ENCODE measurements at regions not wholly inside any gene's neighbourhood (a gene's known extent, or its start where the extent isn't known, plus 50 kb on each side); places are given as distances from the start of the nearest gene placed in this dataset.
"Not testable (repeated sequence)": the region's sequence is repeated elsewhere in the genome, so short reads cannot be mapped to it uniquely, and the experiment has no call there.

- not testable (repeated sequence) for DNase-seq
These were observed 51.1 kb upstream of the BNC1 start for GRCh38 chr15:83335542-83335941.

GRCh38 chr15:83339396-83339795, 54.9 kb upstream of the BNC1 start:
- no peak for DNase-seq

DNA sequence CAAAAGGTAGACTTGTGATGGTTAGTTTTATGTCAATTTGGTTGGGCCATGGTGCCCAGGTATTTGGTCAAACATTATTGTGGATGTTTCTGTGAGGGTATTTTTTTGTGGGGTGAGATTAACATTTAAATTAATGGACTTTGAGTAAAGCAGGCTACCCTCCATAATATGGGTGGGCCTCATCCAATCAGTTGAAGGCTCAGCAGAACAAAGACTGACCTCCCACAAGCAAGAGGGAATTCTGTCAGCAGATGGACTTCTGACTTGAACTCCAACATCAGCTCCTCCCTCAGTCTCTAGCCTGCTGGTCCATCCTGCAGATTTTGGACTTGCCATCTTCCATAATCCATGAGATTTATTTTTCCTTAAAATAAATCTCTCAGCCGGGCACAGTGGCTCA, 55.6 kb upstream of the BNC1 start:
- no peak for DNase-seq

GRCh38 chr15:83346342-83346741, 61.9 kb upstream of the BNC1 start:
- DNase-seq = no peak

GRCh38 chr15:83352119-83352518, 67.7 kb upstream of the BNC1 start:
- peak; percentile 9 for DNase-seq

GRCh38 chr15:83356501-83357399, 72.3 kb upstream of the BNC1 start:
- peak; percentile 79 for DNase-seq

- no peak for DNase-seq
These were observed 74.6 kb upstream of the BNC1 start for GRCh38 chr15:83358972-83359564.

DNA sequence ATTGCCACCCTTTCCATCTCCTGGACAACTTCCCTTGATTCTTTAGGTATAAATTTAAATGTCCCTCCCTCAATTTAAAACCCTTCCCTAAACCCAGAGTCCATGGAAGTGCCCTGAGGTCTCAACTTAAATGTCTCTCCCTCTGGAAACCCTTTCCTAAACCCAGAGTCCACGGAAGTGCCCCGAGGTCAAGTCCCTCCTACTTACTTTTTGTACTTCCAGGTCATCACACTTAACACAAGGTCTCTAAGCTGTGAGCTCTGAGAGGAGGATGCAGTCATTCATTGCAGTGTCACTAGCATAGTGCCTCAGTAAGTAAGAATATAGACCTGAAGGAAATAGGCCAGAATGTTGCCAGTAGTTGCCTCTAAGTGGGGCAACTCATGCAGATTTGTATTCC, 78.2 kb upstream of the BNC1 start:
- DNase-seq = no peak

DNA sequence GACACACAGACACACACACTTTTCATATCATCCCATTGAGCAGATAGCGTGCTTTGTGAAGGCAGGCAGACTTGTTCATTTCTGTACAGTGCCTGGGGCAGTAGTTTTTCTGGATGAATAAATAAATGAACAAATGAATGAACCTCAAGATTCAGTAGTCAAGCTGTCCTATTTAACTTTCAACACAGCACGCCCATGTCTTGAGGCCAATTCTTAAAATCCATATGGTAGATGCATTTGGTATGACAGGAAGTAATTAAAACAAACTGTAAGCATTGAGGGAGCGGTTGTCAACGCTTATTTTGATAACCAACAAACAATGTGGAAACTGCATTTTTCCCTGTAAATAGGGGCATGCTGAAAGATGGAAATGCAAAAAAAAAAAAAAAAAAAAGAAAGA, 80.0 kb upstream of the BNC1 start:
- no peak for DNase-seq

DNA sequence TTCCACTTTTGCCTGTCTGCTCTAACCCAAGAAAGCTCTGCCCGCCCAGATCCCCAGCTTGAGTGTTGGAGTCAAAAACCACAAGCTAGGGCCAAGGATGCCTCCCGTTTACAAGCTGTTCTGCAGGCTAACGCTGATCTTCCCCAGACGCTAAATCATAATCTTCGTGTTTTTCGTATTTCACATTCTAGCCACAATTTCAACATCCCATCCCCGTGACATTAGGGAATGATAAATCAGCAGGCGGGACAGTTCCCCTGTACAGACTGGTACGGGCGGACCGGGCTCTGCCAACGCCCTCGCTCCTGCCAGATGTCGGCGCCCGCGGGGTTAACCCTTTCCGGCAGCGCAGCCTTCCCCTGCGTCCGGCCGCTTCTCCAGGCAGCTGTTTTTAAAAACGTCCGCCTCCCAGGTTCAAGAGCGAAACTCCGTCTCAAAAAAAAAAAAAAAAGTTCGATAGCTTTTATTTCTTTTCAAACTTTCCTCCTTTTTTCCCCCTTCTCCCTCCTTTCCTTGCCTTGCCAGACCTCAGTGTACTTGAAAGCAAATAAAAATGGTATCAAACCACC, 81.0 kb upstream of the BNC1 start:
- peak; percentile 73 for DNase-seq

DNA sequence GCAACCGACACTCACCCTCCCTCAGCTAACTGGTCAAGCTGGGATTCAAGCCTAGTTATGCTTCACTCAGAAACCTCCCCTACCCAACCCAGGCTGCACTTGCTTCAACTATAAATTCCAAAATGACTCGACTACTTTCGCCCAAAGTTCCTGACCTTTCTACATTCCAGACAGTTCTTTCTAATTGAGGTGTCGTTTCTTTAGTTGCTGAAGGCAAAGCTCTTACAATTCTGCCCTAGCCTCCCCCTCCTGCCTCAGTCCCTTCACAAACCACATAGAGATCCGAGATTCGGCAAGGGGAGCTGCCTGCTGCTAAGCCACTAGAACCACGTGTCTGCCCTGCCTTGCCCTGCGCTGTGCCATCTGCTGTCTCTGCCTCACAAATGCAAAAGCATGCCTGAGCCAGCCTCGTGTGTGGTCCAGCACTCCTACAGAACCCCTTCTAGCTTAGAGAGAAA, 74.7 kb upstream of the SH3GL3 start:
- DNase-seq = no peak

- no peak for DNase-seq
These were observed 68.1 kb upstream of the SH3GL3 start for GRCh38 chr15:83378921-83379578.

DNA sequence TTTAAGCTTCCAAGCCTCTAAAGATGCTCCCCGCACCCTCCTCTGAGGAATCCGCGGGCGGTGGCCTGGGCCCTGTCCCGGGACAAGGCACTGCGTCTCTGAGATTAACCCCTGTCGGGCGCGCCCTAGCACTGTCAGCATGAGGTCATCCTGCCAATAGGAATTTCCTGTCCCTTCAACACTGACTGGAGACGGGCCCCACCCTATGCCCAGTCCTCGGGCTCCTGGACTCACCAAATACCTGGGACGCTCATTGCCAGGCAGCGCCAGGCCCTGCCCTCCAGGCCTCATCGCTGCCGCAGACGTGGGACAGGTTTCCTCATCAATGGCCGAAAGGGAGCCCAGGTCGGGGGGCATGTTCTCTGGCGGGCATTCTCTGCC, 67.6 kb upstream of the SH3GL3 start:
- peak; percentile 52 for DNase-seq

- peak; percentile 55 for DNase-seq
These were observed 67.1 kb upstream of the SH3GL3 start for GRCh38 chr15:83380059-83380458.

GRCh38 chr15:83380682-83381081, 66.5 kb upstream of the SH3GL3 start:
- DNase-seq = peak; percentile 56

GRCh38 chr15:83383608-83384139, 63.5 kb upstream of the SH3GL3 start:
- not testable (repeated sequence) for DNase-seq

DNA sequence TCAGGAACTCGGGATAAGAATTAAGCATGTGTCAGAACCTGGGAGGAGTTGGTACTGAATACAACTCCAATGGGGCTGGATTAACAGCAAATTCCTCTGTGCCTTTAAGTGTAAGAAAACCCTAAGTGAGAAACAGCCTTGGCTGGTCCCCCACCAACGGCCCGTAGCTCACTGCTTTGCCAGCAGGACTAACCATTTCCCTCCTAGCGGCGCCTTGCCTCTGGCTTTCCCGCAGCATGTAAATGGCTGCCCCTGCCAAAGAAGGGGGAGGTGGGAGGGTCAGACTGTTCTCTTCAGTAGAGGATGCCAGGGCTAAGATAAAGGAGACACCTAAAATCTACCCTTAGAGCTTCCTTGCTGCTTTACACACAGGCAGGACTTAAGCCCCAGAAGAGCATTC, 51.0 kb upstream of the SH3GL3 start:
- no peak for DNase-seq
